IMR-90 (cell line): ENCODE measurements at regions not wholly inside any gene's neighbourhood (a gene's known extent, or its start where the extent isn't known, plus 50 kb on each side); places are given as distances from the start of the nearest gene placed in this dataset.

Experiments used
- ATAC-seq: fragments of 200-7000 bp; cut with Tn5 transposase; 2 replicates; pipeline ENCODE4 v1.9.1; 2020; ENCODE audit warnings: low read depth, mild to moderate bottlenecking, moderate library complexity
- BruUV-seq: library from RNA; stranded (reverse); fragments of 400-500 nt; replicated peaks from 2 replicates; lab custom pipeline; 2021; lab: Mats Ljungman, UMichigan
- CTCF ChIA-PET: fragments of 300-600 bp; formaldehyde crosslinking; extraction: SDS; loops from one replicate; lab custom pipeline; 2021; ENCODE audit warnings: antibody characterized with exemption; lab: Yijun Ruan, JAX
- POLR2A ChIA-PET: fragments of 300-600 bp; sonication (Branson Sonifier 250); formaldehyde crosslinking; loops from one replicate; lab custom pipeline; 2022; ENCODE audit warnings: antibody characterized with exemption; ENCODE audit not compliant: unreplicated experiment; lab: Charles Lee
- DNase-seq: peaks from one replicate; pipeline ENCODE4 v3.0.0; 2013
- H2AFZ ChIP-seq: replicated peaks from 2 replicates; pipeline ENCODE3; 2013; ENCODE audit warnings: low read length, mild to moderate bottlenecking; ENCODE audit not compliant: poor library complexity
- H2AK5ac ChIP-seq: 2 replicates; pipeline ENCODE4 v1.6.1; 2013; ENCODE audit warnings: low read depth, low read length, inconsistent platforms
- H2AK9ac ChIP-seq: replicated peaks from 2 replicates; pipeline ENCODE3; 2013; ENCODE audit warnings: mild to moderate bottlenecking, low read depth, low read length, moderate library complexity; ENCODE audit not compliant: poor library complexity
- H2BK120ac ChIP-seq: 2 replicates; pipeline ENCODE4 v1.6.1; 2013; ENCODE audit warnings: low read depth, low read length, inconsistent platforms
- H2BK15ac ChIP-seq: 3 replicates; pipeline ENCODE4 v1.6.1; 2013; ENCODE audit warnings: low read depth, low read length, inconsistent platforms
- H2BK20ac ChIP-seq: 2 replicates; pipeline ENCODE4 v1.6.1; 2013; ENCODE audit warnings: low read depth, mild to moderate bottlenecking, inconsistent platforms, low read length, moderate library complexity
- H2BK5ac ChIP-seq: 2 replicates; pipeline ENCODE4 v1.6.1; 2013; ENCODE audit warnings: mild to moderate bottlenecking, low read depth, low read length, inconsistent platforms; ENCODE audit not compliant: poor library complexity, severe bottlenecking
- H3K14ac ChIP-seq: replicated peaks from 2 replicates; pipeline ENCODE4 v1.6.1; 2013; ENCODE audit warnings: low read depth, low read length, inconsistent platforms
- H3K18ac ChIP-seq: 2 replicates; pipeline ENCODE4 v1.6.1; 2013; ENCODE audit warnings: low read depth, low read length, control low read depth
- H3K23ac ChIP-seq: 2 replicates; pipeline ENCODE4 v1.6.1; 2013; ENCODE audit warnings: low read depth, low read length, inconsistent platforms
- H3K27ac ChIP-seq: 2 replicates; pipeline ENCODE4 v1.5.1; 2013; ENCODE audit warnings: mild to moderate bottlenecking, control low read depth, low read length; ENCODE audit not compliant: insufficient read depth
- H3K27me3 ChIP-seq: 2 replicates; pipeline ENCODE4 v1.6.1; 2013; ENCODE audit warnings: low read length; ENCODE audit not compliant: control insufficient read depth, insufficient read depth
- H3K36me3 ChIP-seq: 2 replicates; pipeline ENCODE4 v1.6.1; 2013; ENCODE audit warnings: low read length, mixed read lengths; ENCODE audit not compliant: control insufficient read depth, insufficient read depth
- H3K4ac ChIP-seq: 2 replicates; pipeline ENCODE4 v1.6.1; 2013; ENCODE audit warnings: low read depth, low read length, inconsistent platforms
- H3K4me1 ChIP-seq: 2 replicates; pipeline ENCODE4 v1.6.1; 2013; ENCODE audit warnings: low read length, mixed read lengths; ENCODE audit not compliant: control insufficient read depth, insufficient read depth
- H3K4me2 ChIP-seq: 2 replicates; pipeline ENCODE4 v1.6.1; 2013; ENCODE audit warnings: low read depth, mild to moderate bottlenecking, control low read depth, low read length, moderate library complexity
- H3K4me3 ChIP-seq: 2 replicates; pipeline ENCODE4 v1.5.1; 2013; ENCODE audit warnings: low read depth, mild to moderate bottlenecking, control low read depth, low read length, moderate library complexity; ENCODE audit not compliant: insufficient read depth
- H3K56ac ChIP-seq: 2 replicates; pipeline ENCODE4 v1.6.1; 2013; ENCODE audit warnings: low read length, inconsistent platforms; ENCODE audit not compliant: insufficient read depth; ENCODE audit errors: extremely low read depth
- H3K79me1 ChIP-seq, 2 experiments: 2 replicates each; pipeline ENCODE4 v1.6.1; 2013; ENCODE audit warnings: low read length in 2 of 2, inconsistent platforms in 1 of 2, low read depth in 1 of 2
- H3K9ac ChIP-seq: 2 replicates; pipeline ENCODE4 v1.6.1; 2013; ENCODE audit warnings: low read depth, low read length, control low read depth
- H3K9me1 ChIP-seq: 2 replicates; pipeline ENCODE4 v1.6.1; 2013; ENCODE audit warnings: low read length, inconsistent platforms; ENCODE audit not compliant: insufficient read depth
- H3K9me3 ChIP-seq: 2 replicates; pipeline ENCODE4 v1.6.1; 2013; ENCODE audit warnings: low read length; ENCODE audit not compliant: control insufficient read depth, insufficient read depth
- H4K20me1 ChIP-seq: 2 replicates; pipeline ENCODE4 v1.6.1; 2013; ENCODE audit warnings: low read length, inconsistent platforms; ENCODE audit not compliant: insufficient read depth
- H4K5ac ChIP-seq: 2 replicates; pipeline ENCODE4 v1.6.1; 2013; ENCODE audit warnings: mild to moderate bottlenecking, low read depth, low read length, control low read depth
- H4K8ac ChIP-seq, 2 experiments: 2 replicates each; pipeline ENCODE4 v1.6.1; 2013; ENCODE audit warnings: low read depth in 2 of 2, low read length in 2 of 2, control low read depth in 1 of 2, inconsistent platforms in 1 of 2
- H4K91ac ChIP-seq: 2 replicates; pipeline ENCODE4 v1.6.1; 2013; ENCODE audit warnings: low read depth, low read length, inconsistent platforms; ENCODE audit not compliant: insufficient read depth
- CEBPB ChIP-seq: IDR thresholded peaks from 2 replicates; pipeline ENCODE4 v1.6.1; 2012; ENCODE audit warnings: low read depth, low read length, improper control_type of control experiment
- CHD1 ChIP-seq: IDR thresholded peaks from 2 replicates; pipeline ENCODE4 v1.6.1; 2012; ENCODE audit warnings: low read depth, low read length, improper control_type of control experiment
- MAFK ChIP-seq: IDR thresholded peaks from 2 replicates; pipeline ENCODE4 v1.6.1; 2012; ENCODE audit warnings: low read depth, low read length, improper control_type of control experiment
- MAZ ChIP-seq: IDR thresholded peaks from 2 replicates; pipeline ENCODE4 v1.6.1; 2012; ENCODE audit warnings: low read depth, mild to moderate bottlenecking, low read length, improper control_type of control experiment, moderate library complexity, borderline replicate concordance
- WGBS, 2 experiments: methylation state at CpG; one replicate each; pipeline versions ENCODE4 v1.1.5 to v1.1.7; 2013; ENCODE audit warnings: missing lambda C conversion rate in 2 of 2; ENCODE audit not compliant: insufficient read length in 1 of 2; ENCODE audit errors: extremely low coverage in 2 of 2; 5-methylcytosine and 5-hydroxymethylcytosine counted together
- dilution Hi-C: fragments of 300-500 bp; cut with HindIII; formaldehyde crosslinking; loops from one replicate; pipeline ENCODE4 v1.14.3; 2018; ENCODE audit warnings: low sequenced_read_pairs; ENCODE audit not compliant: unreplicated experiment
- in situ Hi-C: fragments of 300-500 bp; cut with MboI; formaldehyde crosslinking; loops from 3 replicates; pipeline ENCODE4 v1.14.3; 2019; ENCODE audit warnings: low sequenced_read_pairs, inconsistent platforms, mixed read lengths
- intact Hi-C: fragments of 100-400 bp; cut with micrococcal nuclease; formaldehyde crosslinking; loops from 2 replicates; pipeline ENCODE4 v1.10.0; 2022

DNA sequence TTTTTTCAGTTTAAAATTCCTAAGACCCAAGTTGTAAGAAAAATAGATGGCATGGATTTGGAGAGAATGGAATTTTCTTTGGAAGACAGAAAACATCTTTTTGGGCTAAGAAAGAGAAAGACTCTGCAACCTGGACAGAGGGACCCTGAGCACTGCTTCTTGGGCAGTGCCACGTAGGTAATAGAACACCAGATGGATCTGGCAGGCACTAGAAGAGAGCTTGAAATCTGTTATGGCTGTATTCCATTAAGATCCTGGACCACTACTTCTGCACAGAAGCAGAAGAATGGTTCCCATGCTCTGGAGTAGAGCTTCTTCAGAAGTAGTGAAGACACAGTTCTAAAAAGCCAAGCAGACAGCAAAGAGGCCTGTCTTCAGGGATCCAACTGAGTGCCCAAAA, 306.4 kb upstream of the CD180 start:
- H3K56ac ChIP-seq = no peak overlapping the region
- H3K27ac ChIP-seq = no peak overlapping the region
- intact Hi-C loops (no loop called here), in situ Hi-C loops (no loop called here), dilution Hi-C loops (no loop called here)
- DNase-seq (no peak), ATAC-seq (no peak)
- H4K8ac ChIP-seq = no peak overlapping the region
- no peaks in the 10 kb centered on the region for H3K4me1 ChIP-seq
- no peaks in the 10 kb centered on the region for H3K36me3 ChIP-seq
- ChIA-PET CTCF (interaction anchor here (0.6 kb wide), 1 partner anchor 30 kb away, joined by 4 read pairs; no protein-coding TSS in a partner anchor), POLR2A (no interaction called here)
- no TSS peak for BruUV-seq
- H3K4ac ChIP-seq = no peak overlapping the region
- no peak overlapping the region for H4K91ac ChIP-seq
- H3K14ac ChIP-seq = no peak overlapping the region
- H3K4me2 ChIP-seq = no peak overlapping the region
- no peaks in the 10 kb centered on the region for H4K20me1 ChIP-seq
- no peaks in the 10 kb centered on the region for H3K27me3 ChIP-seq
- no peak overlapping the region for H2BK5ac ChIP-seq
- no peak overlapping the region for H2BK20ac ChIP-seq
- no peaks in the 10 kb centered on the region for H3K9me3 ChIP-seq
- H4K5ac ChIP-seq = no peak overlapping the region
- H2BK15ac ChIP-seq = no peak overlapping the region
- no peaks in the 10 kb centered on the region for H3K79me1 ChIP-seq
- no peak for TF ChIP-seq CHD1
- TF ChIP-seq MAZ = no peak
- no peak for TF ChIP-seq CEBPB
- TF ChIP-seq MAFK = no peak
- H3K23ac ChIP-seq = no peak overlapping the region
- no CpG with 5 or more reads among the region's 1 CpG for WGBS, 2 experiments
- H2BK120ac ChIP-seq = no peak overlapping the region
- H3K4me3 ChIP-seq = no peak overlapping the region
- no peaks in the 10 kb centered on the region for H3K9me1 ChIP-seq
- H2AFZ ChIP-seq = no peak overlapping the region
- no peak overlapping the region for H2AK9ac ChIP-seq
- H3K18ac ChIP-seq = no peak overlapping the region
- no peak overlapping the region for H3K9ac ChIP-seq
- no peak overlapping the region for H2AK5ac ChIP-seq
